ENCODE measurements at regions not wholly inside any gene's neighbourhood (a gene's known extent, or its start where the extent isn't known, plus 50 kb on each side); places are given as distances from the start of the nearest gene placed in this dataset.
"Not testable (repeated sequence)": the region's sequence is repeated elsewhere in the genome, so short reads cannot be mapped to it uniquely, and the experiment has no call there.

DNA sequence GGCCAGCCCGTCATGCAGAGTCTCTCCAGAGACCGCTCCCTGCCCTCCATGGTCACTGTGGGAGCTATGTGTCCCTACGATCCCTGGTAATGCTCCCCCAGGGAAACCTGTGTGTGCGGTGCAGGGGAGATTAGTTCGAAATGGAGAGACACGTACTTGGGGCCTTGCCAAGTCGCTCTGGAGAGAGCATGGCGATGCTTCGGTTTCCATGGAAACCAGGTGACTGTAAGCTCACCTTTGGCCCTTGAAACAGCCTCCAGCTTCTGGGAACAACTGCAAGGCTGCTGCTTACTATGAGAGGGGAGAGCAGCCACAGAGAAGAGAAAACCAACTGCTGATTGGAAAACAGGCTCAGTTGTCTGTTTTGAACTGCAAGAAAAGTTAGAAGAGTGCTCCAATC lies 879.7 kb upstream of the EEF2KMT start:
- no peak for DNase-seq (ENCODE audit: low spot score)

DNA sequence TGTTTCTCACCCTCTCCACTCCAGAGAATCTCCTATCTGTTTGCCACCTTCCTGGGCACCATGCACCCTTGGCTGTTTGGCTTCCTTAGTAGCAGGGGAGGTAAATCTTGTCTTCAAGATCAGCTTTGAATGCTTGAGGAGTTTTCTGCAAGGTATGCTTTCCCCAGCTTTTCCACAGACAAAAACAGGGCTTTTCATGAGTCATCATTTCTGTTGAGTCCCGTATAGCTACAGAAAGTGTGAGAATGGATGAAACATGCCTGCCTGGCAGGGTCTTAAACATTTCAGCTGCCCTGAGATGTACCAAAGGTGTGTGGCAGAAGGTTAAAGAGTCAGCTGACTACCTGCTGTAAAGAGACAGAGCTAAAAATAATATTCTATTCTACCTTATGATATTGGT lies 875.2 kb upstream of the EEF2KMT start:
- DNase-seq (ENCODE audit: low spot score): no peak

DNA sequence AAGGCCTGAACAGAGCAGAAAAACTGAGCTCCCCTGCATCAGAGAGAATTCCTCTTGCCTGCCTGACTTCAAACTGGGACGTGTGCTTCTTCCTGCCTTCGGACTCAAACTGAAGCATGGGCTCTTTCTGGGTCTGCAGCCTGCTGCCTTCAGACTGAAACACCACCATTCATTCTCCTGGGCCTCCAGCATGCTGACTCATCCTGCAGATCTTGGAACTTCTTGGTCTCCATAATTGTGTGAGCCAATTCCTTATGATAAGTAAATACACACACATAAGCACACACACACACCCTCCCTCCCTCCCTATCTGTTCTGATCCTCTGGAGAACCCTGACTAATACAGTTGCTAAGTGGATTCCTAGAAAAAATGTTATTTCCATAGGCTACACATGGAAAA lies 874.3 kb upstream of the EEF2KMT start:
- DNase-seq (ENCODE audit: low spot score): no peak

- no peak for DNase-seq (ENCODE audit: low spot score)
Observed at GRCh38 chr16:5971106-5971505, 873.5 kb upstream of the EEF2KMT start.

DNA sequence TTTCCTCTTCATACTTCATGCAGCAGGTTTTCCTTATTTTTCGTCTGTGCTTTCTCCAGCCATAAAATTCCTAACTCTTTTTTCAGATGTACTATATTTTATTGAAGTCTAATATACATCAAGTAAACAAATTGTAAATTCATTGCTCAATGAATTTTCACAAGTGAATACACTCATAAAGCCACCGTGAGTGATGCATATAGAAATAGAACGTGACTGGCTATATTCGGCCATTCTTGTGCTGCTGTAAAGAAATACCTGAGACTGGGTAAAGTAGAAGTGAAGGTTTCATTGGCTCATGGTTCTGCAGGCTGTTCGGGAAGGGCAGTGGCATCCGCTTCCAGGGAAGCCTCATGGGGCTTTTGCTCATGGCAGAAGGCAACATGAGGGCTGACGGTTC lies 868.4 kb upstream of the EEF2KMT start:
- no peak for DNase-seq (ENCODE audit: low spot score)

- DNase-seq (ENCODE audit: low spot score): no peak
Observed at GRCh38 chr16:5965321-5965720, 867.7 kb upstream of the EEF2KMT start.

- no peak for DNase-seq (ENCODE audit: low spot score)
Observed at GRCh38 chr16:5951486-5951885, 853.9 kb upstream of the EEF2KMT start.

DNA sequence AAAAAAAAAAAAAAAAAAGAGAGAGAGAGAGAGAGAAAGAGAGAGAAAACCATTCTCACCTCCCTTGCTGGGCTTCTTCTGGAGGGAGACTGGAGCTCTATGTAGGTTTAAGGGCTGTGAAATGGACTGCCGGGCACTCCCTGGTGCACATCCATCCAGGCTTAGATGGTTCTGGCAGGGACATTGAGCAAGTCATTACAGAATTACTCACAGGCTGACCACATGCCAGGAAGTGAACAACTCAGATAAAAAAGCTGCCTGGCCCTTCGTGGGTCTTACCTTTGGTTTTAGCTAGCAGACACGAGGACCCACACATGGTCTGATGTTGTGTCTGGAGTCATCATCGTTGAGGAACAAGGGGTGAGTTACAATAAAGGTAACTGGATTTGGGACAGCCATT lies 847.4 kb upstream of the EEF2KMT start:
- no peak for DNase-seq (ENCODE audit: low spot score)

DNA sequence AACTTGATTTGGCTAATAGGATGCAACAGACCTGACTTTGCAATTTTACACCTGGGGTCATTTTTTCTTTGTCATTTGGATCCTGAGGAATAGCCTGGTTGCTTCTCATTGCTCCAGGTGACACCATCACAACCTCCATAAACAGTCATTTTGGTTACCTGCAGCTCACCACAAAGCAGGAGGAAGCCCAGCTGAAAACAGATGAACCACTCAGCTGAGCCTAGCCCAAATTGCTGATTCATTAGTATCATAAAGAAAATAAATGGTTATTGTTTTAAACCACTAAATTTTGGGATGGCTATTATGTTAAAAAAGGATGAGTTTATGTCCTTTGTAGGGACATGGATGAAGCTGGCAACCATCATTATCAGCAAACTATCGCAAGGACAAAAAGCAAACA lies 841.0 kb upstream of the EEF2KMT start:
- no peak for DNase-seq (ENCODE audit: low spot score)

DNA sequence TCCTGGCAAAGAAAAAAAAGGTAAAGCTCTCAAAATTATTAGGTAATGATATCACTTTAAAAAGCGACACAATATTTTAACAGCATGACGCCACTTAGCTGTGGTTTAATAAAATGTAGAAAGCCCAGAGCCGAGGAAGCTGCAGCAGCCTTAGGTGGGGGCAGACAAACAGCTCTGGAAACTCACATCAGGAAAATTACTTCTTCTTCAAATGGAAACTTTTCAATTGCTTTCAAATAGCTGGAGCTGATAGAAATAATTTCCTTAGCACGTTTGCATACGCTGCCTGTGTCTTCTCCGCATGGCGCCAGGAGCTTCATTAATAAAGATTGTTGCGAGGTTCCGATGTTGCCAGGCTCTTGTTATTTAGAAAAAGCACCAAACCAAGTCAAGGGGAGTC lies 835.3 kb upstream of the EEF2KMT start:
- no peak for DNase-seq (ENCODE audit: low spot score)

DNA sequence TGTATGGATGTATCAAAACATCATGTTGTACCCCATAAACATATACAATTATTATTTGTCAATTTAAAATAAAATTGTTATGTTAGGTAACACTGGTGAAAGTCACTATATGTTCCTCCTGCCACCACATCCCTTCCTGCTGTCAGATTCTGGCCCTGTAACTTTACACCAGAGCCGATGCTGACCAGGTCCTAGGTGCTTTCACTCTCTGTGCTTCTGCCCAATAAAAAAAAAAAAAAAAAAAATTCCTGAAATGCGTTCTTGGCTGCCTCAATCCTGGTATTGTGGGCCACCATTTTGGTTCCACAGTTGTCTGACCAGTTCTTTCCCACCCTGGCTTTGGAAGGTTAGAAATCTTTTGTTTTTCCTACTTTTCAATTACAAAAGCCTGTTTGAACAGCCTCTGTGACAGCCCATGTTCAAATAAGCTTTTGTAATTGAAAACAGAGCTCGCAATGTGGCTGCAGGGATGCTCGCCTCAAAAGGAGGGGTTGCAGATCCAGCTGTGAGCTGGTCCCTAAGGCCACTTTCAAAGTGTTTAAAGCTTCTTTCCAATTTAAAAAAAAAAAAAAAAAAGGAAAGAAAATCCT lies 831.0 kb upstream of the EEF2KMT start:
- no peak for DNase-seq (ENCODE audit: low spot score)

DNA sequence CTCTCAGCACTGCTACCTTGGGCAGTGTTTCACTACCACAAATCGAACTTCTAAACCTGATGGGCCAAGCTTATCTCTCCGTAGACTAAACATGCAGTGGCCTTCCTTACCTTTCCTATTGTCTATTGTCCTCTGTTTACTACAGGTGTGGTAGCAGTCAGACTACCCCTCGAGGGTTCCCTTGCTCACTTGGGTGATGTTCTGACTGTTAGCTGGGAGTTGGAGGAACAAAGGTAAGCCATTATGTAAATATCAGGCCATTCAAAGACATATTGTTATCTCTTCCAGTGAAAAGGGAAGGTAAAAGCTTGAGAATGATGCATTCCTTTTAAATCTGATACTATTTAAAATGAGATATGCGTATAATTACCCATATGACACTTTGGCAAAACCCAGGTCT lies 828.3 kb upstream of the EEF2KMT start:
- DNase-seq (ENCODE audit: low spot score): no peak

GRCh38 chr16:5922686-5923085 lies 825.1 kb upstream of the EEF2KMT start:
- DNase-seq (ENCODE audit: low spot score): no peak

DNA sequence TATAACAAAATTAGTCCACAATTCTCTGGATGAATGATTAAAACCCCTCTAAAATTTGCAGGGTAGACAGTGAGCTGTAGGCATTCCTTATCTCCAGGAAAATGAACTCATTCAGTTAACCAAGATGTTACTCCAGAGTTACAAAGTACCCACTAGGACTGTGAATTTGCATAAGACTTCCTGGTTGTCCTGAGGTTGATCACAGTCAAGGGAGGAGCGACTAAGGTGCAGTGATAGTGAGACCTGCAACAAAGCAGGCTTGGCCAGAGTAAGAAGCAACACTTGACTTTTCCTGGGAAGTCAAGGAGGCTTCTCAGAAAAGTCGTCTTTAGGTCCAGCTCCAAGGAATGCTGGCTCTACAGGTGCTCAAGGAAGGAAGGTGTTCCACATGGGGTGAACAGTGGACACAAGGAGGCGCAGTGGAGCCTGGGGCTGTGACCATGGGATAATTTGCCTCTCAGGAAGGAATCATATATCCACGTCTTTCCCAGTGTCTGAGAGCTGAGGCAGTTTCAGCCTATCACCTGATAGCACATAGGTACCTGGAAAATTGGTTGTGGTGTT lies 821.1 kb upstream of the EEF2KMT start:
- DNase-seq (ENCODE audit: low spot score): no peak

DNA sequence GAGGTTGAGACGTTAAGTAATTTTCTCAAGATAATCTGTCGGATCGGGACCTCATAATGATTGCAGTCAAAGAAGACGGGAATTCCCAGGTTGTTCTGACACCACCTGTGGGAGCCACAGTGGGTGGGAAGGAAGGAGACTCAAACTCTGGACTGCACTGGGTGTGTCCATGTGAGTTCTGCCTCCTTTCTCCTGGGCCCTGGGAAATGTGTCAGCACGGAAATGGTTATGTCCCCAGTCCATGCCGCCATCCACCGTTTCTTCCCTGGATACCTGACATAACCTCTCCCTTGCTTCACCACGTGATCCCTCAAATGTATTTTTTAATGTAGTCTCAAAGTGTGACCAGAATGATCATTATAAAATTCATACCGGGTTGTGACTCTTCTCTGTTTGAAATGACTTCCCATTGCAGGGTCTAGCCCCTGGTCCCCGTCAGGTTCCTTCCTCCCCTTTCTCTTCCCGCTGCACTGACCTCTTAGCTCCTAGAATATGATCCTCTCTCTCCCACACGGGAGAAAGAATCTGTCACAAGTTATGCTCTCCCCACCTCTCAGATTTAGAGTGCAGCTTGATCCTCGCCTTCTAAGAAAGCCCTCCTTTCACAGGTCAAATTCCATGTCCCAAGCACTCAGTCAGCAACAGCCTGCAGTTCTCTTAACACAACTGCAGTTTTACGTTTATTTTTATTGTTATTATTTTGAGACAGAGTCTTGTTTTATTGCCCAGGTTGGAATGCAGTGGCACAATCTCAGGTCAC lies 820.0 kb upstream of the EEF2KMT start:
- no peak for DNase-seq (ENCODE audit: low spot score)

DNA sequence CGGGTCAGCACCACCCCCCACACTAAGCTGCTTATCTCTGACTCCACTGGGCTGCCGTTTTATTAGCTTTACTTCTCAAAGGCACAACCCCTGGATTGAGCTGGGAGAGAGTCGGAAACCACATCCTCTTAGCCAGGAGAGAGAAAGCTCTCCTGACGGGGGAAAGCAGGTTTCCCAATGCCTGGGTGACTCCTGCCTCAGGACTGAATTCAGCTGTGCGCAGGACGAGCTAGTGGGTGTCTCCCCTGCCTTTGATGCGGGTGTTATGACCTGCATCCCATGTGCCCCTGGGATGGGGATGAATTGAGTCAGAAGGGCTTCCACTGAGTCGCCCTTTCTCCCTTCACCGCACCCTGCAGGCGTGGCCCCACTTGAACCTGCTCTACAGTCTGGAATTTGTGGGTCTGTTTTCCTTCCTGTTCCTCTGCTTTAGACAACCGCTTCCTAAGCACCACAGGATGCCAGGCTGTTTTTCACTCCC lies 819.2 kb upstream of the EEF2KMT start:
- no peak for DNase-seq (ENCODE audit: low spot score)

- DNase-seq (ENCODE audit: low spot score): no peak
Observed at GRCh38 chr16:5911241-5911640, 813.6 kb upstream of the EEF2KMT start.

- not testable (repeated sequence) for DNase-seq (ENCODE audit: low spot score)
Observed at GRCh38 chr16:5909556-5909955, 812.0 kb upstream of the EEF2KMT start.

DNA sequence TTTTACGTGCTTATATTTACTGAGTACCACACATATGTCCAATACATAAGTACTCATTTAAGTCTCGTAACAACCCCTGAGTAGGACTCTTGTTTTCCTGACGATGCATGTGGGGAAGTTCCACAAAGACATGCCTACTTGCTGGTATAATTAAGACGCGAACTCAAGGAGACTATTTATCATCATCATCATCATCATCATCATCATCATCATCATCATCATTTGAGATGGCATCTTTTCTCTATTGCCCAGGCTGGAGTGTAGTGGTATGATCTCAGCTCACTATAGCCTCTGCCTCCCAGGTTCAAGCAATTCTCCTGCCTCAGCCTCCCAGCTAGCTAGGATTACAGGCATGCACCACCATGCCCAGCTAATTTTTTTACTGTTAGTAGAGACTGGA lies 809.9 kb upstream of the EEF2KMT start:
- no peak for DNase-seq (ENCODE audit: low spot score)

DNA sequence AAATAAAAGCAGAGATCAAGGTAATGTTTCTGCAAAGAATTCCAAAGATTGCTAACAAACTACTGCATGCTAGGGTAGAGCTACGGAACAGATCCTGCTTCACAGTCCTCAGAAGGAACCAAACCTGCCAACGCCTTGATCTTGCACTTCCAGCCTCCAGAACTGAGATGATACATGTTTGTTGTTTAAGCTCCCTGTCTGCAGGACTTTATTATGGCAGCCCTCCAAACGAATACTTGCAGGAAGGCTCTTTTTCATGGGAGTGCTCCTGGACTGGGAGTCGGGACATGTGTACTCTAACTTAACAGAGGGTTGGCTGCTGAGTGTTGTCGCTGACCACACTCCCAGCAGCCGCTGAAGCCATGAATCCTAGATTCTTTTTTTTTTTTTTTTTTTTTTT lies 808.8 kb upstream of the EEF2KMT start:
- no peak for DNase-seq (ENCODE audit: low spot score)

DNA sequence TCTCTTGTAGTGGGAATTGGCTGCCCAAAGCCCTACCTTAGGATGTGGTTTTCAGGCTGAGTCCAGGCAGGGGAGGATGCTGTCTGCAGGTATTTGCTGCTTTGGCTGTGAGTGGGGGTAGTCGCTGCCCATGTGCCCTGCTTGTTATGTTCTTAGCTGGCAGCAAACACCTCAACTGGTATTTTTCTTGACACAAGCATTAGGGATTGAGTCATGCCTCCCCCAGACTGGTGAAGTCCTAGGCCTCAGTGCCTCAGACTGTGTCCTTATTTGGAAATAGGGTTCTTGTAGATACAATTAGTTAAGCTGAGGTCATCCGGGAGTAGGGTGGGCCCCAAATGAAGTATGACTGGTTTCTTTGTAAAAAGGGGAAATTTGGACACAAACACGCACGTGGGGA lies 808.3 kb upstream of the EEF2KMT start:
- DNase-seq (ENCODE audit: low spot score): no peak

DNA sequence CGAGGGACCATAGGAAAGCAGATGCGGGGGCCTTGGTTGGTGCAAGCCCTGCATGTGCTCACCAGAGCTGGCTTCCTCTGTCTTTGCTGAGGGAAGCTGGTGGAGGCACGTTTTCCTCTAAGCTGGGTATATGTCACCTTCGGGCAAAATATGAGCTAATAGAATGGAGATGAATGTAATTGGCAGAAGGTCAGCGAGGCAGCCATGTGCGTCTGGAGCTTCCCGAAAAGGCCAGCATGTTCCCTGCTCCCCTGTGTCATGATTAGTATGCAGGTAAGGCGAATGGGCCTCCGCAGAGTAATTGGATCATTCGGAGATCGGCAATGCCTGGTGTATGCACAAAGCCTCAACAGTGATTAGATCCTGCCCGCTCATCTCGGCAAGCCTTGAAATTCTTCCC lies 806.2 kb upstream of the EEF2KMT start:
- no peak for DNase-seq (ENCODE audit: low spot score)

DNA sequence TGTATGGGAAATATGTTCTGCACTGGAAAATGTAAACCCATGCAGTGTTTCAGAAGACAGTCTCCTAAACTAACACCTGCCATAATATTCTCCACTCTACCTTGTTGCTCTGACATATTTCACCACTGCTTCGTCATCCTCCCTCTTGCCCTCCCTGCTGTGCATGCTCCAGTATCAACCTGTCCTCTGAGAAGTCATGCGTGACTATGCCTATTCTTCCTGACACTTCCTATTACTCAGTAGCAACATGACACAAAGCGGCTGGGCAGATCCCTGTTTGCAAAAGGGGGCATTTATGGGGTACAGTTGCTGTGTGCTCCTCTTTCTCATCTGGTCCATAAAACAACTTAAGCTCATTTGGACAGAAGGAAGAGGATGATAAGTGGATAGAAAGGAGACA lies 805.6 kb upstream of the EEF2KMT start:
- no peak for DNase-seq (ENCODE audit: low spot score)

DNA sequence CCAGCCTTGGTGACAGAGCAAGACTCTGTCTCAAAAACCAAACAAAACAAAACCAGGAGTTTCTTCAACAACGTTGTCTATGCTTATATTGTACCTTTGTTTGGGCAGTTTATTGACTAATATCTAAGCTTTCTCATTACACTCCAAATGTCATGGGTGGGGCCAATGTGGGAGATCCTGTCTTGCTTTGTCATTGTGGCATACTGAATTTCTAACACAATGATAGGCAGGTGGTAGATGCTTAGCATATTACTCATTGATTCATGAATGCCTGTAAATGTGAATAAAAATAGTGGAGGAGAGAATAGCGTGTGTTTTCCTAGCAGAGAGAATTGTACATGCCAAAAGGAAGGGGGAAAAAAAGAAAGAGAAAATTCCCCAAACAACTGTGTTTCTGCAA lies 802.5 kb upstream of the EEF2KMT start:
- DNase-seq (ENCODE audit: low spot score): no peak
